ENCODE measurements at regions not wholly inside any gene's neighbourhood (a gene's known extent, or its start where the extent isn't known, plus 50 kb on each side); places are given as distances from the start of the nearest gene placed in this dataset.

GRCh38 chr2:145650226-145650625 lies 1130.3 kb upstream of the ZEB2 start:
- DNase-seq = no peak

- no peak for DNase-seq
Measured at GRCh38 chr2:145649061-145649460, 1129.1 kb upstream of the ZEB2 start.

- no peak for DNase-seq
Measured at GRCh38 chr2:145644820-145645302, 1124.9 kb upstream of the ZEB2 start.

- no peak for DNase-seq
Measured at GRCh38 chr2:145638675-145639074, 1118.8 kb upstream of the ZEB2 start.

GRCh38 chr2:145635706-145636427 lies 1115.9 kb upstream of the ZEB2 start:
- DNase-seq = no peak

GRCh38 chr2:145631561-145631960 lies 1111.6 kb upstream of the ZEB2 start:
- no peak for DNase-seq

GRCh38 chr2:145626301-145626700 lies 1106.4 kb upstream of the ZEB2 start:
- no peak for DNase-seq

- DNase-seq = no peak
Measured at GRCh38 chr2:145625111-145625510, 1105.2 kb upstream of the ZEB2 start.

GRCh38 chr2:145623136-145623535 lies 1103.2 kb upstream of the ZEB2 start:
- no peak for DNase-seq

- DNase-seq = no peak
Measured at GRCh38 chr2:145622285-145622684, 1102.4 kb upstream of the ZEB2 start.

GRCh38 chr2:145617906-145618305 lies 1098.0 kb upstream of the ZEB2 start:
- DNase-seq = no peak

GRCh38 chr2:145617420-145617819 lies 1097.5 kb upstream of the ZEB2 start:
- DNase-seq = no peak

- no peak for DNase-seq
Measured at GRCh38 chr2:145615626-145616025, 1095.7 kb upstream of the ZEB2 start.

GRCh38 chr2:145609951-145610350 lies 1090.0 kb upstream of the ZEB2 start:
- no peak for DNase-seq

GRCh38 chr2:145601361-145601925 lies 1081.5 kb upstream of the ZEB2 start:
- no peak for DNase-seq

GRCh38 chr2:145600811-145601210 lies 1080.9 kb upstream of the ZEB2 start:
- DNase-seq = no peak

GRCh38 chr2:145599756-145600155 lies 1079.8 kb upstream of the ZEB2 start:
- no peak for DNase-seq

GRCh38 chr2:145598434-145598833 lies 1078.5 kb upstream of the ZEB2 start:
- DNase-seq = no peak

- DNase-seq = no peak
Measured at GRCh38 chr2:145597809-145598208, 1077.9 kb upstream of the ZEB2 start.

GRCh38 chr2:145597006-145597405 lies 1077.1 kb upstream of the ZEB2 start:
- DNase-seq = no peak

- no peak for DNase-seq
Measured at GRCh38 chr2:145596416-145596815, 1076.5 kb upstream of the ZEB2 start.

- no peak for DNase-seq
Measured at GRCh38 chr2:145595296-145595695, 1075.4 kb upstream of the ZEB2 start.

- DNase-seq = no peak
Measured at GRCh38 chr2:145593991-145594614, 1074.2 kb upstream of the ZEB2 start.

- DNase-seq = no peak
Measured at GRCh38 chr2:145593280-145593679, 1073.4 kb upstream of the ZEB2 start.
